T-helper 2 cell treated with Interferon-gamma antibody and Interleukin-4, amounts not matched to agents 5 μg/mL and 100 μg/mL, for 36 hours (primary cell): ENCODE measurements at regions not wholly inside any gene's neighbourhood (a gene's known extent, or its start where the extent isn't known, plus 50 kb on each side); places are given as distances from the start of the nearest gene placed in this dataset.

Source experiments
- DNase-seq: peaks from one replicate; pipeline ENCODE4 v3.0.0; 2021; ENCODE audit warnings: low spot score
- H3K27ac Mint-ChIP-seq: one replicate; pipeline ENCODE4 v1.8.0; 2021; ENCODE audit warnings: mild to moderate bottlenecking, mixed read lengths
- H3K27me3 Mint-ChIP-seq: one replicate; pipeline ENCODE4 v1.8.0; 2021; ENCODE audit warnings: low read depth, mixed read lengths
- H3K36me3 Mint-ChIP-seq: one replicate; pipeline ENCODE4 v1.8.0; 2021; ENCODE audit warnings: low read depth, mixed read lengths
- H3K4me1 Mint-ChIP-seq: one replicate; pipeline ENCODE4 v1.8.0; 2021; ENCODE audit warnings: low read depth, mixed read lengths
- H3K4me3 Mint-ChIP-seq: one replicate; pipeline ENCODE4 v1.8.0; 2022; ENCODE audit warnings: mild to moderate bottlenecking, moderate library complexity, mixed read lengths
- H3K9me3 Mint-ChIP-seq: one replicate; pipeline ENCODE4 v1.8.0; 2021; ENCODE audit warnings: mixed read lengths

DNA sequence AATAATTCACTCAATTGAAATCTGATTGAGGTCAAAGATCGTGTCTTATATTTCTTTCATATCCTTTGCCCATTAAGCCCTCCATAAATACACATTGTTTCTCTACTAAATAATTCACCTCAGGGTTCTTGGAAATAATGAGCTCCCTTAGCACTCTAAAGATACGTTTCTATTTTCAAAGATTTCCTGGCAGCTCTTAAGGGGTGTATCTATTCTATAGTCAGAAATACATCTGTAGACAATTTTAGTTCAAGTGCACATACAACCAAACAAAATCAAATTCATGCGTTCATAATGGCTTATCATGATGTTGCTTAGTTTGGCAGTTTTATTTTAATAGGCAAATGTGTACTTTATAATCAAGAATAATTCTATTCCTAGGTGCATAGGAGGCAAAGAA is 361.1 kb upstream of the DDHD1 start:
- Mint-ChIP-seq H3K4me1 (peaks cover 38% of the 10 kb centered on the region), H3K9me3 (peaks cover 3% of the 10 kb centered on the region), H3K27me3 (no peaks in the 10 kb centered on the region), H3K36me3 (peaks cover 8% of the 10 kb centered on the region), H3K4me3 (no peak overlapping the region), H3K27ac (no peak overlapping the region)
- no peak for DNase-seq

DNA sequence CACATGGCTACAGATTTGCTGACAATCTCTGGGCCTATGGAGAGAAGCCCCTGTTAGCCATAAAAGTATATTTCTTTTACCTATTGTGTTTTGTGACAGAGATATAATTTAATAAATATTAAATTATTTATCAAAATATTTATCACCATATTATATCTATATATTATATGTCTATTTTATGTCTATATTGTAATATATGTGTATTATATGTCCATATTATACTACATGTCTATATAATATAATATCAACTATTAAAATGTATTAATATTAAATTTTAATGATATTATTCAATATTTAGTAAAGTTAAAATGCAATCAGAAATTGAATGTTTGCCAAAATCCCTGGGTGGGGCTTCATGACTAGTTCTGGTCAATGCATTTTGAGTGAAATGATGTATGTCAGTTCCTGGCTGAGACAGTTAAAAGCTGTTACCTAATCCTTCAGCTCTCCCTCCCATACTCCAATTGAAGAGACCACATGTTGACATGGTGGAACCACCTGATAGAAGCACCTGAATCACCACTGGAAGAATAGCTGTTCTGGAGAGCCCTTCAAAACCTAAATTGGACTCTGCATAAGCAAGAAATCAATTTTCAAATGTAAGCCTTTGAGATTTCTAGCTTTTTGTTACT is 357.3 kb upstream of the DDHD1 start:
- H3K27me3 Mint-ChIP-seq = peaks cover 9% of the 10 kb centered on the region
- H3K36me3 Mint-ChIP-seq = peaks cover 8% of the 10 kb centered on the region
- no peak overlapping the region for H3K4me3 Mint-ChIP-seq
- peaks cover 22% of the 10 kb centered on the region for H3K4me1 Mint-ChIP-seq
- peaks cover 9% of the 10 kb centered on the region for H3K9me3 Mint-ChIP-seq
- DNase-seq = no peak
- no peak overlapping the region for H3K27ac Mint-ChIP-seq

DNA sequence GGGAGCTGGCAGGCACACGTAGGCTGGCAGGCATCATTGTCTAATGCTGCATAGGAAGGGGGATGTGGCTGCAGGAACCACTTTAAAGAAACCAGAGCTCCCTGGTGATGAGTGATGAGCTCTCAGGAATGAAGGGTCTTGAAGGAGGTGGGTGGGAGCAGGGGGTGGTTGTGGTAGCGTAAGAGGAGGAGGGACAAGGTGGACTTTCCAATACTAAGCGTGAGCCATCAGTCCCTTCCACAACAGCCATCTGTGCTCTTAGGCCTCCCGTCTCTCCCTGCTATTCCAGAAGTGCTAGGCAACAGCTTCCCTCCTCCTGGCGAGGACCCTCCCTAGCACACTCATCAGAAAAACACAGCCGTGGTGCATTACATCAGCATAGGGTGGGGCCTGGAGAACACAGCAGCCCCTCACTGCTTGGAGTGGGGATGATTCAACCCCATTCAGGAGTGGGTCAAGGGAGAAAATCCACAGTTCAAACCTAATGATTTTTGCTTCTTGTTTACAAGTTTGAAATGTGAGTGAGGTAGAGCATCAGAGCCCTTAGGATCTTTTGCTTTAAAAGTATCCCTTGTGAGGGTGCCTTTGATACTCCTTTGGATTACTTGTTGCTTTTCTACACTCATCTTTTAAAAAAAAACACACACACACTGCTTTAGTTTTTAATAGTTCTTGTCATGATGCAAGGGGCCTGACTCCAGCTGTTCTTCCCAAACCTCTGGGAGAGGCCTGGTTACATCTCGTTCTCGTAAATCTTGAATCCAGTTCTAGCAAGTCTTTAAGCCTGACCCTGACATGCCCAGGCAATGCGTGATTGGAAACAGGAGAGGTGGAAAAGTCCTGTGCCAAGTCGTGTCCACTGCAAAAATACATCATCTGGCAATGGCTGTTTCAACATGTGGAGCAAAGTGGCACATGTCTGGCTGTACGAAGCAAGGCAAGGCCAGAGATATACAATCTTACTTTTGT is 356.4 kb upstream of the DDHD1 start:
- H3K4me3 Mint-ChIP-seq = no peak overlapping the region

DNA sequence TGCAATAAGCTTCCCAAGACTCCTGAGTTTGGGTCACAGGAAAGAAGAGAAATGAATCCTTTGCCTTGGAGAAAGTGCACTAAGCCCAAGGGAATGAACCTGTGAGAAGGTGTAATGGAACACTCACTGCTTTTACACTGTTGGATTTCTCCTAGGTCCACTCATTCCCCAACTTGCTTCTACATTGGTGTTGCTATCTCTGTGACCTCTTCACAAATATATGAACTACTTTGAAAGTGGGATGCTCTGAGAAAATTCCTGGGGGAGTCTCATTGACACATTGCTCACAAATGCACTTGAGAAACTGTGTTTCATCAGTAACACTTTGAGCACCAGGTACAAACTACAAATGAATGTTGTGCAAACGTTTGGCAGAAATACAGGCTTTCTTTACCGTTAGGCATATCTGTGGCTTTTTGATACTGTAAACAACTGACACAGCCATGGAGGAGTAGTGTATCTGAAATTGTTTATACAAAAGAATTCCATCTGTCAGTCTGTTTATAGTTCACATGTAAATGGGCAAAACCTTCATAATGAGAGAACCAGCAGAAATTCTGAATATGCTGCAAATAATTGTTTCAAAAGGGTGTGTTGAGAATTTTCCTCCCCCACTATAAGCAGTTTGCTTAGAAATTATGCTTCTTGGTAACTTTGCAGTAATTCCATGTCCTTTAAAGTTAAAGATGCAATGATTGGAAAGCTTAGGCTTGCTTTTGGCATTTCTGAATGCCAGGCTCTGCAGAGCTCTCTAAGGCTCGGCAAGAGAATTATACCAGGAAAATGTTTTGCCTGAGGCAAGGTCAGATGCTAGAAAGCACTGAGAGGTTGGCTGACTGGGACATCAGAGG is 348.5 kb upstream of the DDHD1 start:
- Mint-ChIP-seq H3K9me3 (peaks cover 40% of the 10 kb centered on the region), H3K4me1 (no peaks in the 10 kb centered on the region)

More for the DNA sequence above, 356.4 kb upstream of the DDHD1 start:
- DNase-seq = no peak
- H3K4me1 Mint-ChIP-seq = peaks cover 17% of the 10 kb centered on the region
- H3K27me3 Mint-ChIP-seq = peaks cover 9% of the 10 kb centered on the region
- peaks cover 13% of the 10 kb centered on the region for H3K9me3 Mint-ChIP-seq
- peaks cover 8% of the 10 kb centered on the region for H3K36me3 Mint-ChIP-seq
- H3K27ac Mint-ChIP-seq = no peak overlapping the region

DNA sequence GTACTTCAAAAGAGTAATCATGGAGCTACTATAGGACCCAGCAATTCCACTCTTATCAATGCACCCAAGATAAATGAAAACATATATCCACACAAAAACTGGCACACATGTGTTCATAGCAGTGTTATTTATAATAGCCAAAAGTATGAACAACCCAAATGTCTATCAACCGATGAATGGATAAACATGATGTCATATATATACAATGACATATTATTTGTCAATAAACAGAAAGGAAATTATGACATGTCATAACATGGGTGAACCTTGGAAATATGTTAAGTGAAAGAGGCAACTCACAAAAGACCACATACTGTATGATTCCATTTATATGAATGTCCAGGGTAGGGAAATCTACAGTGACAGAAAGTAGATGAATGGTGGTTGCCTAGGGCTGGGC is 347.1 kb upstream of the DDHD1 start:
- peaks cover 34% of the 10 kb centered on the region for H3K9me3 Mint-ChIP-seq
- peaks cover 3% of the 10 kb centered on the region for H3K36me3 Mint-ChIP-seq

More for the DNA sequence above, 348.5 kb upstream of the DDHD1 start:
- Mint-ChIP-seq H3K27ac (no peak overlapping the region), H3K36me3 (peaks cover 3% of the 10 kb centered on the region), H3K27me3 (peaks cover 10% of the 10 kb centered on the region), H3K4me3 (no peak overlapping the region)
- no peak for DNase-seq

DNA sequence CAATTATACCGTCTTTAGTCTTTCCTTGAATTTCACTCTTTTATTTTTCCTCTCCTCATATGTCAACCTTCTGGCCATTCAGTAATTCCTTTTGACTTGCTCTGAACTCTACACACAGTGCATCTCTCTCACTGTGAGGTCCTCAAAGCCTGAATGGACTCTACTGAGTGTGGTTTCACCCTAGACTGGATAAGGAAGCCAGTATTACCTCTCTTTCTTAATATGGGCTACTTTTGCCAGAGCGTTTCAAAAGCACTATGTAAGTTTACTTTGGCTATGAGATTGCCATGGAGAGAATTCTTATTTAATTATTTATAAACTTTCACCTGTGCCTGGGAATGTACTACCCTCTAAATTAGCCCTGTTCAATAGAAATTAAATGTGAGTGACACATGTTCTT is 343.5 kb upstream of the DDHD1 start:
- Mint-ChIP-seq H3K27ac (no peak overlapping the region), H3K9me3 (peaks cover 4% of the 10 kb centered on the region), H3K4me1 (no peaks in the 10 kb centered on the region), H3K36me3 (no peaks in the 10 kb centered on the region), H3K27me3 (peaks cover 13% of the 10 kb centered on the region), H3K4me3 (no peak overlapping the region)
- DNase-seq = no peak

More for the DNA sequence above, 347.1 kb upstream of the DDHD1 start:
- no peak overlapping the region for H3K4me3 Mint-ChIP-seq
- peaks cover 9% of the 10 kb centered on the region for H3K27me3 Mint-ChIP-seq
- DNase-seq = no peak
- no peak overlapping the region for H3K27ac Mint-ChIP-seq
- no peaks in the 10 kb centered on the region for H3K4me1 Mint-ChIP-seq

DNA sequence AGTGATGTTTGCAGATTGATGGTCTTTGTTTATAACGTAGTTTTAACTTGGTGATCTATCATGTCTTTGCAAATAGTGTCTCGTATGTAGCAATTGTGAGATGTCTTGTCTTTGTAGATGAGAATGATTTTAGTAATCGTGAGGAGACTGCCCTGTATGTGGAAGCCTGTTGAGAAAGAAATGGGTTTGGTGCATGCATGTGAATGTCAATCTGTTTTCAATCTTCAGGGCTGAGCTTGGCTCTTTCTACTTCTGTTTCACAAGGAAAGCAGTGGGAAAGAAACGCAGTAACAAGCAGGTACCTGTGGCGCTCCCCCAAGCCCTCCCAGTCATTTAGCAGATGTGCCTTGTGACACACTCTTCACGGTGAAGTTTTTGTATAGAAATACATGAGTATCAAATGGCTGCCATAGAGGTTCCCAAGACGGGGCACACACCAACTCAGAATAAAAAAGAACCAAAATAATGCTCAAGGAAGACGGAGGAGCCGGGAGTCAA is 342.8 kb upstream of the DDHD1 start:
- H3K4me1 Mint-ChIP-seq = no peaks in the 10 kb centered on the region
- DNase-seq = no peak
- H3K4me3 Mint-ChIP-seq = no peak overlapping the region
- peaks cover 4% of the 10 kb centered on the region for H3K9me3 Mint-ChIP-seq
- H3K36me3 Mint-ChIP-seq = no peaks in the 10 kb centered on the region
- H3K27me3 Mint-ChIP-seq = peaks cover 15% of the 10 kb centered on the region
- no peak overlapping the region for H3K27ac Mint-ChIP-seq

DNA sequence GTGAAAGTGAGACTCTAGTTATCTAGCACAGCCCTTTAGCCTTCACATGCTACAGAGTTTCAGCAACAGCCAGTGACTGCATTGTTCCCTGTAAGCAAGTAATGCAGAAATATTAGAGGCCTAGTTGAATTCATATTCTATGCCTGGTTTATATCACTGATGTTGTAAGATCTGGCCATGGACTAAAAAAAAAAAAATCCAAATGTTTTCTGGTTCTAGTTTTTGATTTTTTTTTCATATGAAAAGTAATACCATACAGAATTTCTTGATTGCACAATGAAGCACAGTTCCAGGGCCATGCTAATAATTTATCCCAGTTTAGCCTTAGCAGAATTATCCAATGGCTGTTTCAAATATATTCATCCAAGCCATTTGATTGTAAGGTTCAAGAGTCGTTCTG is 341.5 kb upstream of the DDHD1 start:
- H3K27me3 Mint-ChIP-seq = peaks cover 17% of the 10 kb centered on the region
- H3K9me3 Mint-ChIP-seq = peaks cover 4% of the 10 kb centered on the region
- no peaks in the 10 kb centered on the region for H3K36me3 Mint-ChIP-seq
- no peaks in the 10 kb centered on the region for H3K4me1 Mint-ChIP-seq
- no peak overlapping the region for H3K27ac Mint-ChIP-seq
- DNase-seq = no peak
- H3K4me3 Mint-ChIP-seq = no peak overlapping the region

DNA sequence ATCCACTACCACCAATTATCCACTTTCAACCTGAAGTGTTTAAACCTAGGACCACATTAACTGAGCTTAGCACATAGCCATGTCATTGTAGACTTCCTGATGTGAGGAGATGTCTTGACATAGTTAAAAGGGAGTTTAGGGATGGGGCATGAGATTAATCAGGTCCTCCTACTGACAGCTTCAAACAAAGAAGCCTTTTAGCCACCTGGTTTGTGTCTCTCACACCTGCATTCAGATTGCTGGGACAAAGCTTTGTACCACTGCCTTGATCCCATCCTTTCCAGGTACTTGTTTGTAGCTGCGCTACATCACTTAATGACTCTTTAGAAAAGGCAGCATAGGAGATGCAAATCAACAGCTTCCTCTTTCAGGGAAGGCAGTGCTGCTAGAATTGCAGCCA is 340.7 kb upstream of the DDHD1 start:
- Mint-ChIP-seq H3K4me1 (no peaks in the 10 kb centered on the region), H3K27me3 (peaks cover 16% of the 10 kb centered on the region)

DNA sequence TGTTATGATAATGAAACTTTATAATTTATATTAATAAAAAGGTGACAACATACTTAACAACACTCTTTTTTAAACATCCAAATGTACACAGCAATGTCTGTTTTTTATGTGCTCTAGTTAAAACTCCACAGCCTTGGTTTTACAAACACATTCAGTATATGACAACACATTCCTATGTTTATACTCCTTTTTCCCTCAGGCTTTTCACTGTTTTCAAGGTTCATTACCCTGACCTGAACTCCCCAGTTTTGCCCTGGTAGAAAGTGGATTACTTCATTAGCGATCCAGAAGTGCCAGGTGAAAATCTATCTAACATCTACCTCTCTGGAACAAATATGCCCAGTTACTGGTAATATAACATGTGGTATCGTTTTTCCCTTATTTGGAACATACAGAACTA is 340.2 kb upstream of the DDHD1 start:
- Mint-ChIP-seq H3K27me3 (peaks cover 12% of the 10 kb centered on the region), H3K4me1 (no peaks in the 10 kb centered on the region), H3K27ac (no peak overlapping the region), H3K4me3 (no peak overlapping the region), H3K9me3 (peaks cover 4% of the 10 kb centered on the region), H3K36me3 (no peaks in the 10 kb centered on the region)
- no peak for DNase-seq

More for the DNA sequence above, 340.7 kb upstream of the DDHD1 start:
- Mint-ChIP-seq H3K36me3 (no peaks in the 10 kb centered on the region), H3K9me3 (peaks cover 4% of the 10 kb centered on the region), H3K27ac (no peak overlapping the region), H3K4me3 (no peak overlapping the region)
- DNase-seq = no peak

DNA sequence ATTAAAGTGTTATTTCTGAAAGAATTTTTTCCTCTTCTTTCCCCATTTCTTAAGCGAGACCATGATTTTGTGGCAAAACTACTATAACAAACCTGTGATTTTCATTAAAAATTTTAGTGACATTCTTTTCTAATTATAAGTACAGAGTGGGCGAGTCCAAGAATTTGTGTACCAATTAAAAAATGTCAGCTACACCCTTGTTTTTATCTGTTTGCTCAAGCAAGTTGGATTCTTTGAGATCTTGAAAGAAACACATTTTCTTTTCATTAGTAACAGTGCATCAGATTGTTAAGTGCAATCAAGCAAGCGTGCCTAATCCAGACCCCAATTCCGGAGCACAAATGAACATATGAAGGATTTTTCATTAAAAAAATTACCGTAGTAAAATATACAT is 338.8 kb upstream of the DDHD1 start:
- no peak overlapping the region for H3K27ac Mint-ChIP-seq
- peaks cover 15% of the 10 kb centered on the region for H3K27me3 Mint-ChIP-seq
- H3K9me3 Mint-ChIP-seq = peaks cover 10% of the 10 kb centered on the region
- H3K36me3 Mint-ChIP-seq = no peaks in the 10 kb centered on the region
- no peaks in the 10 kb centered on the region for H3K4me1 Mint-ChIP-seq
- H3K4me3 Mint-ChIP-seq = no peak overlapping the region
- DNase-seq = no peak

DNA sequence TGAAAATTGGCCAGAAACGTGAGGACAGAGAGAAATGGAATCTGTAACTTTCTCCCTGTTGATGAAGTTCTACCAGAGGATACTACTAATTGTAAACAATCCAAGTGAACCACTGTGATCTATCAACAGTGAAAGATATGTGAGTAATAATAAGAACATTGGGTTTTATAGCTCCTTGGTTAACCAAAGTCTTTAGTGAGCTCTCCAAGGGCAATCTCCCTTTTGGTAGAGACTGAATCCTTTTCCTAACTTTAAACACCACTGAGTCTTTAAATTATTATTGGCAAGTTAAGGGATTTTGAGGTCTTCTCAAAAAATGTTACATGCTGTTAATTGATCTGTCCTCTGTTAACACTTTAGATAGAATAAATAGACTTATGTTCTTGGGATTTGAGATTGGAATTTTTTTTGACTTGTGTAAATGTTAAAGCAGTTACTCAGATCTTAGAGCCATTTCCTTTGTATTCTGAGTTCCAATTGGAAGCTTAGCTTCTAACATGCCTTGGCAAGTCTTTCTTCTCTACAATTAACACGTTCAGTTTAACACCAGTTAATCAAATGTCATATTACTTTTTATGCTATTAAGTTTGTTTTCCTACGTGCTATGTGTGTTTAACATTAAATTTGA is 338.2 kb upstream of the DDHD1 start:
- Mint-ChIP-seq H3K36me3 (no peaks in the 10 kb centered on the region), H3K27ac (no peak overlapping the region), H3K4me3 (no peak overlapping the region), H3K27me3 (peaks cover 13% of the 10 kb centered on the region), H3K4me1 (no peaks in the 10 kb centered on the region), H3K9me3 (peaks cover 6% of the 10 kb centered on the region)
- DNase-seq = no peak

DNA sequence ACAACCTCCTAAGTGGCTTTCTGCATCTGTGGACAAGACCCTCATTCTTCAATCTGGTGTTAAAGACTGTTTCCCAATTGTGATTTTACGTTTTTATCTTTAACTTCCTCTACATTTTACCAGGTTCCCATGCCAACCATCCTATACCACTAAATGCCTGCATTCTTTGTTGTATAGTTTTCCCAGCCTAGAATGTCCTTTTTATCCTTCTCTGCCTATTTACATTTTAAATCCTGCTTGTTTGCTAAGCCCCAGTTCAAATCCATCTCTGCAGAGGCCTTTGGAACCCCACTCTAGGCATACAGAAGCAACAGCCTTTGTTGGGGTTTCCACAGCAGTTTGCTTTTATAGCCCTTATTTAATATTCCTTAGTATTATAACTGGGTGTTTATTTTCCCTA is 325.1 kb upstream of the DDHD1 start:
- Mint-ChIP-seq H3K4me3 (no peak overlapping the region), H3K36me3 (no peaks in the 10 kb centered on the region), H3K4me1 (no peaks in the 10 kb centered on the region), H3K27me3 (no peaks in the 10 kb centered on the region), H3K27ac (no peak overlapping the region), H3K9me3 (peaks cover 21% of the 10 kb centered on the region)
- DNase-seq = no peak
